K562 (cell line): ENCODE measurements at regions not wholly inside any gene's neighbourhood (a gene's known extent, or its start where the extent isn't known, plus 50 kb on each side); places are given as distances from the start of the nearest gene placed in this dataset.

Source experiments
- ATAC-seq: fragments of 200-7000 bp; cut with Tn5 transposase; 3 replicates; pipeline ENCODE4 v1.9.1; 2020; ENCODE audit warnings: moderate library complexity
- BruUV-seq: library from RNA; stranded (reverse); fragments of 400-500 nt; replicated peaks from 2 replicates; lab custom pipeline; 2021; lab: Mats Ljungman, UMichigan
- CTCF ChIA-PET: fragments of 300-600 bp; formaldehyde crosslinking; extraction: SDS; loops from one replicate; lab custom pipeline; 2021; ENCODE audit warnings: low intra/inter-chr PET ratio; lab: Yijun Ruan, JAX
- POLR2A ChIA-PET: fragments of 300-600, 350-650 bp; sonication (Branson Sonifier 250); formaldehyde crosslinking; extraction: SDS; loops from one replicate; lab custom pipeline; 2021; ENCODE audit warnings: antibody characterized with exemption, inconsistent platforms; lab: Yijun Ruan, JAX
- DNase-seq, 4 experiments: peaks; one replicate each; pipeline versions ENCODE4 v3.0.0 to v3.0.0-alpha.2; 2011 to 2018; ENCODE audit warnings: low spot score in 3 of 4, mixed read lengths in 3 of 4; ENCODE audit errors: extremely low read depth in 1 of 4
- FAIRE-seq: peaks from 2 replicates; lab custom pipeline; 2011; peaks lifted over from hg19 to GRCh38; lab: Jason Lieb, UNC
- H2AFZ ChIP-seq: 2 replicates; pipeline ENCODE4 v1.6.0; 2011; ENCODE audit warnings: low read depth, low read length, control low read depth, inconsistent platforms
- H3K27ac ChIP-seq: fragments of 200-600 bp; 3 replicates; pipeline ENCODE4 v1.8.0; 2011; ENCODE audit warnings: low read depth, mild to moderate bottlenecking, control low read depth, inconsistent platforms, low read length, moderate library complexity, mixed read lengths; ENCODE audit errors: extremely low read depth
- H3K27me3 ChIP-seq, 2 experiments: fragments of 300-600 bp in 1 of 2; 2 replicates in 1 of 2; 3 replicates in 1 of 2; pipeline versions ENCODE4 v1.6.0 to v1.8.0; 2011; ENCODE audit warnings: inconsistent platforms in 2 of 2, low read length in 2 of 2, mild to moderate bottlenecking in 1 of 2, mixed read lengths in 1 of 2, moderate library complexity in 1 of 2; ENCODE audit not compliant: control insufficient read depth in 2 of 2, insufficient read depth in 2 of 2
- H3K36me3 ChIP-seq: fragments of 300-600 bp; 3 replicates; pipeline ENCODE4 v1.8.0; 2011; ENCODE audit warnings: mild to moderate bottlenecking, low read length, inconsistent platforms; ENCODE audit not compliant: control insufficient read depth, insufficient read depth
- H3K4me1 ChIP-seq, 2 experiments: fragments of 200-600 bp in 1 of 2; replicated peaks in 1 of 2; 2 replicates in 1 of 2; 3 replicates in 1 of 2; pipeline versions ENCODE4 v1.5.1 to v1.8.0; 2011; ENCODE audit warnings: inconsistent platforms in 2 of 2, low read length in 2 of 2, mild to moderate bottlenecking in 1 of 2, mixed read lengths in 1 of 2, moderate library complexity in 1 of 2; ENCODE audit not compliant: control insufficient read depth in 2 of 2, insufficient read depth in 2 of 2
- H3K4me2 ChIP-seq: 2 replicates; pipeline ENCODE4 v1.6.1; 2011; ENCODE audit warnings: low read length, control low read depth, inconsistent platforms, mixed read lengths; ENCODE audit not compliant: insufficient read depth
- H3K4me3 ChIP-seq: fragments of 200-600 bp; sonication (generic), shearing (Covaris generic); 2 replicates; pipeline ENCODE4 v1.5.1; 2016; ENCODE audit warnings: control low read depth, inconsistent platforms
- H3K79me2 ChIP-seq: fragments of 200-600 bp; 3 replicates; pipeline ENCODE4 v1.8.0; 2011; ENCODE audit warnings: low read length, inconsistent platforms; ENCODE audit not compliant: control insufficient read depth, insufficient read depth
- H3K9ac ChIP-seq, 2 experiments: 2 replicates each; pipeline versions ENCODE4 v1.6.0 to v1.6.1; 2011; ENCODE audit warnings: low read depth in 2 of 2, low read length in 2 of 2, control low read depth in 1 of 2, inconsistent platforms in 1 of 2, mild to moderate bottlenecking in 1 of 2, mixed read lengths in 1 of 2; ENCODE audit not compliant: insufficient read depth in 1 of 2
- H3K9me1 ChIP-seq: one replicate; pipeline ENCODE4 v1.6.0; 2011; ENCODE audit warnings: inconsistent platforms, mild to moderate bottlenecking, low read length, moderate library complexity; ENCODE audit not compliant: control insufficient read depth, insufficient read depth
- H3K9me3 ChIP-seq: replicated peaks from 2 replicates; pipeline ENCODE4 v1.5.1; 2011; ENCODE audit warnings: low read depth, low read length, inconsistent platforms; ENCODE audit not compliant: control insufficient read depth, insufficient read depth
- H4K20me1 ChIP-seq: replicated peaks from 2 replicates; pipeline ENCODE4 v1.6.1; 2011; ENCODE audit warnings: low read length, inconsistent platforms, mixed read lengths; ENCODE audit not compliant: control insufficient read depth, insufficient read depth
- ARNT ChIP-seq, 2 experiments: fragments of 450-650 bp; IDR thresholded peaks; 2 replicates each; pipeline ENCODE4 v1.6.1; 2016; ENCODE audit warnings: mild to moderate bottlenecking in 1 of 2
- DPF2 ChIP-seq: fragments of 450-650 bp; IDR thresholded peaks from 2 replicates; pipeline ENCODE4 v1.6.1; 2016
- ELK3 ChIP-seq: fragments of 450-650 bp; formaldehyde crosslinking; IDR thresholded peaks from 2 replicates; pipeline ENCODE4 v1.4.0; 2020; ENCODE audit warnings: mild to moderate bottlenecking
- FOXP1 ChIP-seq: sonication (generic); formaldehyde crosslinking; IDR thresholded peaks from 2 replicates; pipeline ENCODE4 v1.8.0; 2022; ENCODE audit warnings: mild to moderate bottlenecking, missing genetic modification reagents
- HNRNPK ChIP-seq: fragments of 200-400 bp; formaldehyde crosslinking; IDR thresholded peaks from one replicate; pipeline ENCODE4 v1.6.1; 2018; ENCODE audit warnings: mild to moderate bottlenecking, low read depth, low read length; ENCODE audit not compliant: poor library complexity, severe bottlenecking
- HSF4 ChIP-seq: fragments of 250-450 bp; sonication (Bioruptor Pico); IDR thresholded peaks from 2 replicates; pipeline ENCODE4 v2.1.2; 2022; ENCODE audit warnings: mild to moderate bottlenecking, moderate library complexity, borderline replicate concordance
- MBD1 ChIP-seq: fragments of 250-450 bp; sonication (Bioruptor Pico); IDR thresholded peaks from 2 replicates; pipeline ENCODE4 v1.8.0; 2022; ENCODE audit warnings: inconsistent platforms
- RFX7 ChIP-seq: fragments of 250-450 bp; sonication (Bioruptor Pico); IDR thresholded peaks from 2 replicates; pipeline ENCODE4 v1.5.1; 2021; ENCODE audit warnings: mild to moderate bottlenecking
- SMAD1 ChIP-seq: fragments of 150-350 bp; IDR thresholded peaks from 2 replicates; pipeline ENCODE4 v1.6.1; 2014; ENCODE audit warnings: low read length, low read depth; ENCODE audit not compliant: partially characterized antibody
- TFAP4 ChIP-seq: sonication (generic); formaldehyde crosslinking; IDR thresholded peaks from 2 replicates; pipeline ENCODE4 v1.8.0; 2022; ENCODE audit warnings: missing genetic modification reagents, mild to moderate bottlenecking, moderate library complexity, borderline replicate concordance
- ZNF274 ChIP-seq: IDR thresholded peaks from 2 replicates; pipeline ENCODE4 v1.6.1; 2011; ENCODE audit warnings: low read depth, mild to moderate bottlenecking, low read length, moderate library complexity, borderline replicate concordance
- ZNF639 ChIP-seq, 2 experiments: fragments of 200-800 bp in 1 of 2; sonication (Bioruptor generic) in 1 of 2; sonication (generic) in 1 of 2; formaldehyde crosslinking in 1 of 2; IDR thresholded peaks in 1 of 2; conservative IDR thresholded peaks in 1 of 2; 2 replicates each; pipeline versions ENCODE4 v1.5.0 to v1.6.1; 2016 to 2020; ENCODE audit warnings: missing compliant biosample characterization in 1 of 2, missing genetic modification characterization in 1 of 2, missing genetic modification reagents in 1 of 2
- ZNF740 ChIP-seq, 3 experiments: fragments of 200-800 bp in 1 of 3; sonication (Bioruptor generic) in 1 of 3; sonication (generic) in 1 of 3; formaldehyde crosslinking in 1 of 3; IDR thresholded peaks; 2 replicates each; pipeline versions ENCODE4 v1.6.1 to v1.8.0; 2016 to 2022; ENCODE audit warnings: mild to moderate bottlenecking in 2 of 3, missing compliant biosample characterization in 2 of 3, missing genetic modification characterization in 2 of 3, missing genetic modification reagents in 1 of 3
- ZNF766 ChIP-seq: fragments of 200-800 bp; sonication (Bioruptor generic); conservative IDR thresholded peaks from 2 replicates; pipeline ENCODE4 v1.6.1; 2016; ENCODE audit warnings: missing genetic modification characterization, missing compliant biosample characterization
- WGBS: fragments of 100-300 bp; shearing (Covaris generic); methylation state at CpG from one replicate; pipeline ENCODE4 v1.1.6; 2016; ENCODE audit warnings: low coverage, mixed read lengths; ENCODE audit not compliant: insufficient coverage; ENCODE audit errors: missing lambda C conversion rate; 5-methylcytosine and 5-hydroxymethylcytosine counted together
- in situ Hi-C: fragments of 300-500 bp; cut with MboI; formaldehyde crosslinking; loops from 4 replicates; pipeline ENCODE4 v1.15.0; 2018; ENCODE audit warnings: inconsistent platforms, mixed read lengths
- intact Hi-C: fragments of 100-400 bp; cut with micrococcal nuclease; formaldehyde crosslinking; loops from 2 replicates; pipeline ENCODE4 v1.14.2; 2022

- POLR2A ChIA-PET = no interaction called here
- peaks cover 2% of the 10 kb centered on the region for H3K9me3 ChIP-seq
- no peak for DNase-seq
- H2AFZ ChIP-seq = no peak overlapping the region
- WGBS = 0% methylated on average over 1 of the region's 1 CpG
- CTCF ChIA-PET = no interaction called here
- H4K20me1 ChIP-seq = no peaks in the 10 kb centered on the region
- no TSS peak for BruUV-seq
- no peak overlapping the region for H3K9ac ChIP-seq
- H3K27me3 ChIP-seq = no peaks in the 10 kb centered on the region
- FAIRE-seq = no peak
- no peak for ATAC-seq
- no peak overlapping the region for H3K4me2 ChIP-seq
- no peak overlapping the region for H3K27ac ChIP-seq
- no peaks in the 10 kb centered on the region for H3K36me3 ChIP-seq
- H3K79me2 ChIP-seq = no peaks in the 10 kb centered on the region
- H3K4me1 ChIP-seq = no peaks in the 10 kb centered on the region
- H3K9me1 ChIP-seq = no peaks in the 10 kb centered on the region
- in situ Hi-C loops = no loop called here
- no peak overlapping the region for H3K4me3 ChIP-seq
- intact Hi-C loops = no loop called here
- TF ChIP-seq ZNF766 (CRISPR knock-in tag) (no peak), TFAP4 (CRISPR knock-in tag) (no peak), ZNF639 (CRISPR knock-in tag; conservative IDR thresholded peaks at IDR 0.05 in 1 of 2, IDR thresholded peaks at IDR 0.05 in 1 of 2) (no peak), ZNF740 (CRISPR knock-in tag; IDR thresholded peaks at IDR 0.05) (no peak), ZNF740 (tag; IDR thresholded peaks at IDR 0.05) (no peak), DPF2 (no peak), RFX7 (no peak), FOXP1 (CRISPR knock-in tag) (no peak), ELK3 (CRISPR knock-in tag) (no peak), MBD1 (CRISPR knock-in tag) (no peak), ZNF274 (no peak), HSF4 (CRISPR knock-in tag) (no peak), ARNT (IDR thresholded peaks at IDR 0.05) (no peak), SMAD1 (no peak), HNRNPK (no peak)
Observed at GRCh38 chr3:148206446-148206845, 491.3 kb upstream of the AGTR1 start.
